ENCODE measurements at regions not wholly inside any gene's neighbourhood (a gene's known extent, or its start where the extent isn't known, plus 50 kb on each side); places are given as distances from the start of the nearest gene placed in this dataset.

DNA sequence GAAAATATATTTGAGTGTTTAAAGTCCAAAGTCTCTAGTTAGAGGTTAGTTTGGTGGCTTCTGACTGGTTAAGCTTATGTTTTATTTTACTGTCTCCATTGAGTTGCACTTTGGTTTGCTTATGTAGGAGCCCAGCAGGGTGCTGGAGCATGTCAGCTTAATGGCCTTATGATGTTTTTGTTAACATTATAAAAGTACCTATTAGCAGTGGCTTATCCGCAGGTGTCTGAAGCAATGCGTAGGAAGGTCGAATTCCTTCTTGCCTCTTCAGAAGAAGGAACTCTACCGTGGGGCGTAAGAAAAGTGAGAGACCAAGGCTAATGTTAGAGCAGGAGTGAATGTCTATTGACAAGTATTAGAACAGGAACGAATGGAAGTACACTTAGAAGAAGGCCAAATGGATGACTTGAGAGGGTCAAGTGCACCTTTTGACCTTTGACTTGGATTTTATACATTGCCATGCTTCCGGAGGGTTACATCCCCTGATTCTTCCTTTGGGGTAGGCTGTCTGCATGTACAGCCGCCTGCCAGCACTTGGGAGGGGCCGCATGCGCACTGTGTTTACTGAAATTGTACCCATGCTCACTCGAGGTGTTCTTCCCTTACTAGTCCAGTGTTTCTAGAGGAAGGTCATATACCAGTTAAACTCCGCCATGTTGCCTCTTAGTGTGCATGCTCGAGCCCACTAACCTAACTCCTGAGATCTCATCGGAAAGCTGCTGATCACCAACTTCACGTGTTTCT, 793.9 kb upstream of the PCDH9 start:
- no peak for DNase-seq

DNA sequence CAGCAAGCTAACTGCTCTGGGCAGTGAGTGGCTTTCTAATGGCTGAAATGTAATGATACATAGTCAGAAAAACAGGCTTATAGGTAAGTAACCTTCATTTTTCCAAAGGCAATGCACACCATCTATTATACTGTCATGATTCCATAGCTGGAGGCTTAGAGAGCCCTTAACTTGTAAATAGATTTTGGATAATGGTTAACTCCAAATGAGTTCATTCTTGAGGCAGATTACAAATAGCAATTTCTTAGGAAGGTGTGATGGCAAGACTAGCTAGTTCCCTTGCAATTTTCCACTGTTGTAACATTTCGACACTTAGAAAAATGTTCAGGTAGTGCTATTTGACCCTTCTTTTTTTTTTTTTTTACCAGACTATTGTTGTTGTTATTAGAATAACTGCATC, 789.8 kb upstream of the PCDH9 start:
- no peak for DNase-seq

DNA sequence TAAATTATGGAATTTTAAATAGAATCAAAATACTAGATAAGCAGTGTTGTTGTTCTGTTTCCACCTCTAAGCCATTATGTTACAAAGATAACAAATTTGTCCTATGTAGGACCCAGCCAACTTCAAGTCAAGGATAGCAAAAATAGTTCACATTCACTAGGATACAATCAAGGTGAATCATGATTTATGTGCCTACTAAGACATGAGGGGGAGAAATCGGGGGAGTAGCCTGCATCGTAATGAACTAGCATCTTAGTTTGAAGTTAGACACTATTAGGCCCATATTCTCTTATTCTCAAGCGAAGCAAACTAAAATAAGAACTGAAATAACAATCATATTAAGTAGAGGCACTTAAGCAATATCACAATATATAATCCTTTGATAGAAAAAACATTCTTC, 779.4 kb upstream of the PCDH9 start:
- DNase-seq: no peak

DNA sequence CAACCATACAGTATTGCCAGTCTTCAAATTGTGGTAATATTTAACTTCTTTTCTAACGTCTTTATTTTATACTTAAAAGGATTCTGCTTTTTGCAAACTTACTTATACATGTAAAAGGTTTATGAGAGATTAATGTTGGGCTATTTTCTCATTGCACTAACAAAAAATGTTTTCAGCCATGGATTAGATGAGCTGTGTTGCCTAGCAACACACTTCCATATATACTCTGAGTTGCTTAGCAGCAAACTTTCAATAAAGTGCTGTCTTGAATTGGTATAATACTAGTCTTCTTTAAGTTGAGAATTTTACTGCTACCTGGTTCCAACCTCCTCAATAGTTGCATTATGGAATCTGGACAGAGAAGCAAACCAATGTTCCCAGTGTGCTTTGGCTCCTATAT, 777.4 kb upstream of the PCDH9 start:
- no peak for DNase-seq

DNA sequence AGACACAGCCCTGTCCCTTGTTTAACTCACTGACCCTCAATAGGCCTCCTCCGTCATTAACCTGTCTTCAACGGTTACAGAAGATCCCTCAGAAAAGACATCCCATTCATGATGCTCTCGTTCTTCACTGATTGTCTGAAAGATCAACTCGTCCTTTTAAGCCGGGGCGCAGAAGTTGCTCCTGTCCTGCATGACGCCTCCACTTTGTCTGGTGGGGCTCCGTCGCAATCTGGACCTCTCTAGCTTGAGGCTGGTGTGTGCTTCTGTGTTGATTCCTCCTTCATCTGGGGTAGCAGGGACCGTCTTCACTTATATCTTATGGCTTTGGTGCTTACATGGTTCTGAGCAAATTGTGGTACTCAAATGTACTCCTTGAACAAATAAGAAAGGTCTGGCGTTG, 766.0 kb upstream of the PCDH9 start:
- no peak for DNase-seq

DNA sequence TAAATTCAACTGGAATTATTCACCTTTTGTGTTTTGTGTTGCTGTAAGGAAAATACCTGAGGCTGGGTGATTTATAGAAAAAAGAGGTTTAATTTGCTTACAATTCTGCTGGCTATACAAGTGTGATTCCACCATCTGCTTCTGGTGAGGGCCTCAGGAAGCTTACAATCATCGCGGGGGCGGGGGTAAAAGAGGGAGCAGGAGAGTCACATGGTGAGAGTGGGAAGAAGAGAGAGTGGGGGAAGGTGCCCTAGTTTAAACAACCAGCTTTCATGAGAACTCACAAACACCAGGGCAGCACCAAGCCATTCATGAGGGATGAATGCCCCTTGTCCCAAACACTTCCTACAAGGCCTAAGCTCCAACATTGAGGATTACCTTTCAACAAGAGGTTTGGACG, 760.7 kb upstream of the PCDH9 start:
- no peak for DNase-seq

DNA sequence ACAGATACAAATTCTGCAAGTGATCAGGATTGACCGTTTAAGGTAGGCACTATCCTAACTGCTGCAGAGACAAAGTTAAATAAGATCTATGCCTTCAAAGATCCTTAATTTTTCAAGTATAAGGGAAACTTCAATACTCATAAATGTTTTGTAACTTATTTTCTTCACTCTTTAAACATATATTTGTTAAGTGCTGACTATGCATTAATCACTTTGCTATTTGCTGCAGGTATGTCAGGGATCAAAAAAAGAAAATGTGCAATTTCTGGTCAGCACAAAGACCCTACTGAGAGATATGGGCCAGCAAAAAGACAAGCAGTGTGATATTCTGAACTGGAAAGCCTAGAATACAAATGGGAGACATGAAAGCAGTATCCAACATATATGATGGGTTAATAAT, 756.1 kb upstream of the PCDH9 start:
- DNase-seq: no peak

DNA sequence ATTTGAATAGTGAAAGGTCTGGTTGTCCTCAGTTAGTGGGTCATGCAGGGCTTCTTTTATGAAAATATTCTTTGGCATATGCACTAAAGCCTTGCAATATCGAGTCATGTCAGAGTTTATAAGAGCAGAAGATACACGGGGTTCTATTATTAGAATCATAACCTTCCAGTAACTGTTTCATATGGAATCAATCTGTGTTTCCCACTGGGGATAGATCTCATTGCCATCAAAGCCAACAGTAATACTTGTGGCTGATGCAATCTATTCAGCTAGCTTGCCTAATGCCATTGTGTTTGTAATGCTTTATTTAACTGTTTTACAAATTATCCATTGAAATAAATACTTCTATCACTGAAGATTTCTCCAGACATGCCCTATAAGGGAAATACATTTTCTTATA, 746.9 kb upstream of the PCDH9 start:
- peak; percentile 55 for DNase-seq

DNA sequence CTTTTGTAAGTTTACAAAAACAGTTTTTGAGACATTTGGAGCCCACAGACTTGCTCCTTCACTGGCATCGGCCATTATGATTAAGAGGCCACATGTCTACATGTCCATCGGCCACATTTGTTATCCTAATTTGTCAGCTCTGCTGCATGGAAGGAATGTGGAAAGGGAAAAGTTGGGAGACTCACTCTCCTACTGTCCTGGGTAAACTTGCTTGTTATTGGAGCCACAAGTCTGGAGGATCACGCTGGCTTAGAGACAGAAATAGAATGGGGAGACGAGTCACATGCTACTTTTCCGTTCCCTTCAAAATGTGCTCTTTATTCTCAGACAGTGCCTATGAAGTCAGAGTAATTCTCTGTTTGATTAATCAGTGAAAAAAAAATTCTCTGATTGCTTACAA, 741.2 kb upstream of the PCDH9 start:
- DNase-seq: no peak

DNA sequence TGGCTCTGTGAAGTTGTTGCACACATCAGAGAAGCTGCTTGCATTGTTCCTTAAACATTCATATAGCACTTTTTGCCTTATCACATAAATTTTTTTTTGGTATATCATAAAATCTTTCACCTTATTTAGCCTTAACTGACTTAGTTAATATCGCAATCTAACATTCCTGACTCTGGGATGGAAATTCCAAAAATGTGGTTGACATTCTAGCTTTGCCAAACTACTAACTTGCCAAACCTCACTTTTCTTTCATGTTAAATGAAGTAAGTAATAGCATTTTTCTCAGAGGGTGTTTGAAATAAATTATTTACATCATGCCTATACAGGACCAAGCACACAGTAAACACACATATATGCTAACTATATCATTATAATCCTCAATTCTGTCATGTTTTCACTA, 736.9 kb upstream of the PCDH9 start:
- no peak for DNase-seq

DNA sequence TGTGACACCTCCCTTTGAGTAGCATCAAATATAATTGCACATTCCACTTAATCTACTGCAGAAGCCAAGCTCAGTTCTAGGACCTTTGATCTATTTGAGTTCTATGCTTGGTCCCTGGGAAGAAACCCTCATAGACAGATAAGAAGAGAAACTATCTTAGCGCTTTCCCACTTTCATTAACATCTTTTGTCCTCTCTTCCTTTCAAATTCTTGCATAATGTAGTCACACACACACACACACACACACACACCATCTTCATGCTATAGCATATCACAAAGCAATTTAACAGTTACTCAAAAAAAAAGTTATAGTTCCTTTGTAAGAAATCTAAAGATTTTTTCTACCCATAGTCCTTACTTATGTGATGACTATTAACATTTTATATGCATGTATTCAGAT, 735.9 kb upstream of the PCDH9 start:
- DNase-seq: no peak

DNA sequence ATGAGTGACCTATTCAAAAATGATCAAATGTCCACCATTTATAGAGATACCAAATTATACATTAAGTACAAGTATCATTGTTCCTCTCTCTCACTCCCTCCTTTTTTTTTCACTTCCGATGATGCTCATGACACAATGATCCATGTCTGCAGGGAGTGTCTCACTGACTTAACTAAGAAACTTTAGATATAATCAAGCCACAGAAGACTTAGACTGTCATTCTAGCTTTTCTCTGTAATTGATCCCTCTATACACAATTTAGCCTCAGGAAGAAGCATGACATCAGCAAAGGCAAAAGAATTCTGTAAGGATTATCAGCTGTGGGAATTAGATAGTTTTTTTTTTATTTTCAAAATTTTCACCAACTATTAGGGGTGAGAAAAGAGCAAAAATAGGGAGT, 734.9 kb upstream of the PCDH9 start:
- no peak for DNase-seq

DNA sequence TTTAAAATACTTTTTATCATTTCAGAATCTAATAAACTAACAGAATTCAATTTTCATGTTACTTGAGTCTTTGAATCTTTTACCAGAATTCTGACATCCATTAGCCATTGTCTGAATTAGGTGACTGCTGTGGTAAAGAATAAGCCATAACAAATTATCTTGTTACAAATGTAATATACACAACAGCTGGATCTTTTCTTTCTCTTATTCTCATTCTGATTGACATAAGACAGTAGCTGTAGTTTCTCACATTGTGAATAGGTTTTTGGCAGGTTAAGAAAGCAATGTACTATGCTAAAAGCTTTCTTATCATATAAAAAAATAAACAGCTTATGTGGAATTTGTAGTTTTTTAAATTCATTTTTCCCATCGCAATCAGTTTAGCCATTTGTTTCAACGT, 734.0 kb upstream of the PCDH9 start:
- DNase-seq: no peak

DNA sequence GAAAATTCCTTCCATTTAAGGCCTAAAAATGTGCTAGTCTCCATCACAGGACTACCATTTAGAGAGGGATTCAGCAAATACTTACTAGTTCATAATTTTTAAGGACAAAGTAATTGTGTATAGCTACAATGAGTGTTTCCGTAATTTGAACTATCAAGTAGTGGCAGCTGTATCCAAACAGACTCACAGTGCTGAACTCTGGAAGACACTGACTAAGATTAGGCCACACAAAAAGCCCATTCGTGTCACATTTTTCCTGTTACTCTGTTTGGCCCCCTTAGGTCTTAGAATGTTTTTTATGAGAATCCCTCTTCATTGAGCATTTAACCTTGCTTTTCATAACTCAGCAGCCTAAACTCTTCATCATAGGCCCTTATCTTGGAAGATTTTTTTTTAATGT, 731.2 kb upstream of the PCDH9 start:
- no peak for DNase-seq

DNA sequence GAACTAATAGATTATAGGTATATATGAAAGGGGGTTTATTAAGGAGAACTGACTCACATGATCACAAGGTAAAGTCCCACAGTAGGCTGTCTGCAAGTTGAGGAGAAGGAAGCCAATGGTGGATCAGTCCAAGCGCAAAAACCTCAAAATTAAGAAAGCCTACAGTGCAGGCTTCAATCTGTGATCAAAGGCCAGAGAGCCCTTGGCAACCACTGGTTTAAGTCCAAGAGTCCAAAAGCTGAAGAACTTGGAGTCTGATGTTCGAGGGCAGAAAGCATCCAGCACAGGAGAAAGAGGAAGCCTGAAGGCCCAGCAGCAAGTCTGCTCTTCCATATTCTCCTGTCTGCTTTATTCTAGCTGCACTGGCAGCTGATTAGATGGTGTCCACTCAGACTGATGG, 721.3 kb upstream of the PCDH9 start:
- DNase-seq: no peak

DNA sequence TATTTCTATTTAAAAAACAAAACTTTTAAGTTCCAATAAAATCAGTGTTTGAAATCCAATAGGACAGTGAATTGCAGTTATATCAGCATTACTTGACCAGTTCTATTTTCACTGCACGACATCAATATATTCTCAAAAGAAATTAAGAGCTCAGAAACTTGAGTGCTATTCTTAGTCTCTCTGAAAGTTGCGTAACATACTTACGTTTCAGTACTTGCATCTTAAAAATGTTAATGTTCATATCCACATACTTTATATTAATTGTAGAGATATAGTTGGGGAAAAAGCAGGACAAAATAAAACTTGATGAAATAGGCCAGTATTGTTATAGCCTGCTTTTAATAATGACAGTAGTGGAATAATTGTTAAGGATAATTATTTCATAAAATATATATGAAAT, 720.5 kb upstream of the PCDH9 start:
- no peak for DNase-seq

DNA sequence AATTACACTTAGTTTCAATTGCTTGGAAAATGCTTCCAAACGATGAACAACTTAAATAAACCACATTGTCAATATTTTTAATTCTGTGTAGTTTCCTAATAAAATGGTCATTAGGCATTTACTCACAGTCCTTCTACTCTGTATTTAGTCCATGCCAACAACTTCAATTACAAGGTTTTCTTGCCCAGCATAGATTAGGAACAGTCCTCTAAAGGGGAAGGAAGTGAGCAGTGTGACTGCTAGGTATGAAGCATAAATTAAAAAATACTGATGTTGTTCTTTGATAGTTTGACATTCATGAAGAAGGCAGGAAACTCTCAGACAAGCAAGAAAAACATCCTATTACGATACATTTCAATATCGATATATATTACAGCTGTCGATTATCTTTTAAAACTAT, 716.0 kb upstream of the PCDH9 start:
- no peak for DNase-seq

DNA sequence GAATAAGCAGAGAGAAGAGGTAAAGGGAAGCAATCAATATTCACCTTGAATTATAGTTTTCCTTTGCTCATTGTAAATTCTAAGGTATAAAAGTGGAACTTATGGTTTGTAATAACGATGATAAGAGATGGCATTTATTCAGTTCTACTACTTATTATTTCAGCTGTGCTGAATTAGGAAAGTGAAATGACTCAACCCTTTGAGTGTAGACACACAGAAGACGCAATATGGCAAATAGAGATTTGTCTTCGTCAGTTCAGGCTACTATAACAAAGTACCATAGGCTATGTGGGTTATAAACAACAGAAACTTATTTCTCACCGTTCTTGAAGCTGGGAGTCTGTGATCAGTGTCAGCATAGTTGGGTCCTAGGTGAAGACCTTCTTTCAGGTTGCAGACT, 713.0 kb upstream of the PCDH9 start:
- no peak for DNase-seq

DNA sequence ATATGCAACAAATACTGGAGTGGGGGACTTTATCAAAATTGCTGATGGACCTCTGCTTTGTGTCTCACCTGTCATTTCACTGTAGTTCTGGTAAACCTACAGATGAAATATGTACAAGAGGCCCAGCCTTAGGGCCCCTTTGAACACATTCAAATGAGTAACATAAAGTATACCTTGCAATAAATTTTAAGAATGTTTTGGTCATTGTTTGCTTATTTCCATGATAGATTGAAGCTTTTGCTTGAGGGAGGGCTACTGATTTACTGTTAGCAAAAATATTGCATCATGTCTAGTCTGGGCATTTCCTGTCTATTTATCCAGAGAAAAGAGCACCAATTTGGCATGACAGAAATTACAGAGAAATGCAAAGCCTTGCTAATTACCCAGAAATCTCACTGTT, 705.5 kb upstream of the PCDH9 start:
- no peak for DNase-seq

DNA sequence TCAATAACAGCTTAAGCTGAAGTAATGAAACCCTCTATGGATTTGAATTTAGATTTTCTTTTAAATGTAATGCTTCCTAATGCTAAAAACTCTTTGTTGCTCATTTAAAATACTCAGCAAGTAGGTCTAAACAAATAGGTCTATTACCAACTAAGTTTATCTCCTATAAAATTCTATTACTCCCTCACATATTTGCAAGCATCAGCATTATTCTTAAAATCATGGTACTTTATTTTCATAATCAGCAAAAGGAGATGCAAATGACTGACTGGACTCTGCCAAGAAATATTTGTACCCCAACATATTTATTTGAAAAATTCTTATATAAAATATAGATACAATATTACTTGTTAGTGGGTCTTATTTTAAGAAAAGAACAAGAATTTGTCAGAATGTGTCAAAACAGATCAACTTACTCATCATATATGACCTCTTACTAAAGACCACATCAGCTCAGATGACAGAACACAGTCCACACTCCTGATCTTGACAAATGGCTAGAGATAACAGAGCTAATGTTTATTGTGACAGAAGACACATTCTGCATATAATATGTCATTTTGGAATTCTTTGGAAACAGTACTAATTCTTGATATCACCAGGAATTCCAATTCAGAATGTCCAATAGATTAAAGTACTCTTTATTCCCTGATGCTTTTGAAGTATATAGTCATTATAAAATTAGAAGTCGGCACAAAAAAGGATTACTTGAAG, 704.6 kb upstream of the PCDH9 start:
- DNase-seq: no peak

DNA sequence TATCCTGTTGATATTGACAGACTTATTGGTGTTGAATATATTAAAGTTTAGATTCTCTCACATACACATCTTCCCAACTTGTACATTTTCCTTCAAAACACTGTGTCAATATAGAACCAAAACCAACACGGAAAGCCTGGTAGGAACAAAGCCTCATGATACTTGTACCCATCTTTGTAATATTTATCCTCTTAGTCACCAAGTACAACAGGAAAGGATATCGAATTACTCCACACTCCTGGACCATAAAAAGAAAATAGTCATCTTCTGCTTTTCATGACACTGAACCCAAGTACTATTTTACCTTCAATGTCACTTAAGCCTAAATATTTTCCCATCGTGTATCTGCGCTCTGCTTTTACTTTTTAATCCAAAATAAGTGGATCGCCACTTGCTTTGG, 702.9 kb upstream of the PCDH9 start:
- DNase-seq: no peak

DNA sequence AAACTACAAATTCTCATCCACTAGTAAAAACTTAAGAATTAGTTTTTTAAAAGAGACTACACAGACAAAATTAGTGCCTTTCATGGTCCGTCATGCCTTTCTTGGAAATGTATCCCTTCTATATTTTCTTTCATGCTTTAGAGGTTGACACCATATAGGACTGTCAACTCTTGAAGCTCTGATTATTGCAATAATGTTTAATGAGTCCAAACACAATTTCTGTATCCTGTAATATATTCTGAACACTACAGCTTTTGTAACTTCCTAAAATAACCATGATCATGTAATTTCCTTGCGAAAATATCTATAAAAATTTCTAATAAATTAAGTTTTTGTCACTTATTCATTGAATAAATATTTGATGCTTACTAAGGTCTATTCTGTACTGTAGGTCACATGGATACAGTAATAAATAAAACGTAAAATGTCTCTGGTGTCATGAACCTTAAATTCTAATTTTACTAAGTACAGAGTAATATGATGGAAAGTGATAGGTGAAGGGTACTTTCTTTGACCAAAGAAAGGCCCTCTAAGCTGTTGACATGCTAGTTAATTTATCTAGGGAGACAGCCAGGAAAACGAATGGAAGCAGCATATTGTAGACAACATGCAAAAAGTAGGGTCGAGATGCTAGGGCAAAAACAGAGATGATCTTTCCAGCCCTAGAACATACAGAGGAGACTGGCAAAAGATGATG, 687.3 kb upstream of the PCDH9 start:
- no peak for DNase-seq

DNA sequence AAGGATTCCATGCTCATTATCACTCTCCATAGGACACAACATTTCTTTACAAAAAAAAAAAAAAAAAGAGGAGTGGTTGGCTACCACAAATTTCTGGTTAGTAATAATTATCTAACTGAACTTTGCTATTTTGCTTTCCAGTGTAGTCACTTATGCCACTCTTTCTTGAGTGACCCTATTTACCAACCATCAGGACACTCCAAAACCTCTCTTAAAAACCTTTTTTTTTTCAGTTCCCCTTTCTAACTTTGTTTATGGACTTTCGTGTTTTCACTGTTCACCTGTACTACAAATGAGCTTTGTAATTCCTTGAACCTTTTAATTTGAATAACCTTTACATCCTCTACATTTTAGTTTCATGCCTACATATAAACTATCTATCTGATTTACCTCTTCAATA, 686.5 kb upstream of the PCDH9 start:
- DNase-seq: no peak

DNA sequence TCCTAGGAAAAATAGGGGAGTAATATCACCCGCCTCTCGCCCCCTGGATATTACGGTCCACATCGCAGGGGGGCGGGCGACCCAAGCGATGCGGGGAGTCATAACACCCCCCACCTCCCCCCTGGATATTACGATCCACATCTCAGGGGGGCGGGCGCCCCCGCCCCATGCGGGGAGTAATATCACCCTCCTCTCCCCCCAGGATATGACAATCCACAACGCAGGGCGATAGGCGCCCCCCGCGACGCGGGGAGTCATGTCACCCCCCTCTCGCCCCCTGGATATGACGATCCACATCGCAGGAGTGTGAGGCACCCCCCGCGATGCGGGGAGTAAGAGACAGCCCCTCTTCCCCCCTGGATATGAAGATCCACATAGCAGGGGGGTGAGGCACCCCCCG, 684.4 kb upstream of the PCDH9 start:
- DNase-seq: no peak

Measured in skin of body (tissue), 1 donor.